ENCODE measurements at regions not wholly inside any gene's neighbourhood (a gene's known extent, or its start where the extent isn't known, plus 50 kb on each side); places are given as distances from the start of the nearest gene placed in this dataset.

DNA sequence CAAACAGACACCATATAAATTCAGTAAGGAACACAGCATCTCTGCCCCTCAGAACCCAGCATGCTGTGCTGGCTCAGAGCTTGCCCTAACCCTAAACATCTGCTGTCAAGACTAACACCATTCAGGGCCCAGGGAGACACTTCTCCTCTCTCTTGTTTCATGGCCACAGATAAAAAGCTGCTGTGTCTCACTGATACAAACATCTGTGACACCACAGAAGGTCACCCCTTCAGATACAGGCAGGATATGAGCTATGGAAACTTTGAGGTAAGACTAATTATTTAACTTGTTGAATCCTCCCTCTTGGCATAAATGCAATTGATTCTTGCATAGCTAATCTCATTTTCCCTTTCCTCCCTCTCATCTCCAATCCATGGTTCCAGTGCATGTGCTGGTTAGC, 61.6 kb upstream of the GPR12 start:
- TF ChIP-seq, protein P1, sequence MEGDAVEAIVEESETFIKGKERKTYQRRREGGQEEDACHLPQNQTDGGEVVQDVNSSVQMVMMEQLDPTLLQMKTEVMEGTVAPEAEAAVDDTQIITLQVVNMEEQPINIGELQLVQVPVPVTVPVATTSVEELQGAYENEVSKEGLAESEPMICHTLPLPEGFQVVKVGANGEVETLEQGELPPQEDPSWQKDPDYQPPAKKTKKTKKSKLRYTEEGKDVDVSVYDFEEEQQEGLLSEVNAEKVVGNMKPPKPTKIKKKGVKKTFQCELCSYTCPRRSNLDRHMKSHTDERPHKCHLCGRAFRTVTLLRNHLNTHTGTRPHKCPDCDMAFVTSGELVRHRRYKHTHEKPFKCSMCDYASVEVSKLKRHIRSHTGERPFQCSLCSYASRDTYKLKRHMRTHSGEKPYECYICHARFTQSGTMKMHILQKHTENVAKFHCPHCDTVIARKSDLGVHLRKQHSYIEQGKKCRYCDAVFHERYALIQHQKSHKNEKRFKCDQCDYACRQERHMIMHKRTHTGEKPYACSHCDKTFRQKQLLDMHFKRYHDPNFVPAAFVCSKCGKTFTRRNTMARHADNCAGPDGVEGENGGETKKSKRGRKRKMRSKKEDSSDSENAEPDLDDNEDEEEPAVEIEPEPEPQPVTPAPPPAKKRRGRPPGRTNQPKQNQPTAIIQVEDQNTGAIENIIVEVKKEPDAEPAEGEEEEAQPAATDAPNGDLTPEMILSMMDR (IDR thresholded peaks at IDR 0.05; ENCODE audit: partially characterized antibody, unreplicated experiment), result no peak
- H3K27ac Mint-ChIP-seq (ENCODE audit: unreplicated experiment), result no peak overlapping the region
- H3K9me3 Mint-ChIP-seq (ENCODE audit: unreplicated experiment), result peaks cover 7% of the 10 kb centered on the region
- no peaks in the 10 kb centered on the region for H3K36me3 Mint-ChIP-seq (ENCODE audit: unreplicated experiment)
- H3K4me1 Mint-ChIP-seq (ENCODE audit: low read depth, unreplicated experiment), result peaks cover 16% of the 10 kb centered on the region
- DNase-seq, result no peak
- H3K4me3 Mint-ChIP-seq (ENCODE audit: unreplicated experiment), result no peak overlapping the region
- peaks cover 5% of the 10 kb centered on the region for H3K27me3 Mint-ChIP-seq (ENCODE audit: unreplicated experiment)

DNA sequence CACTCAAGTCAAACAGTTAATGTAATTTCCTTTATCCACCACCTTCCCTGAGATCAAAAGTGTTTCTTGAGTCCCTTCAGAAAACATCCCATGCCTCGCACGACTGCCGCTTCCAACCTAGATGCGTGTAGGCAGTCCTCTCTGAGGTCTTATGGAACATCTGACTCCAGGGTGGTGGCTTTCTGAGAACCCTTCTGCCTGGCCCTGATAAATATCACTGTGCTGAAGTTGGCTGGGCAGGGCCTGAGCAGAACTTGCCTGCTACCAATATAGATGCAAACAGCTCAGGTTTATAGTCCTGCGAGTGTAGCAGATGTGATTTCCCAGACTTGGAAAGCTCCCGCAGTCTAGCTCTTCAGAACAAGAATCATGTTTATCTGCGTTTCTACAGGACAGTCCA, 61.1 kb upstream of the GPR12 start:
- H3K4me3 Mint-ChIP-seq (ENCODE audit: unreplicated experiment), result no peak overlapping the region
- H3K27me3 Mint-ChIP-seq (ENCODE audit: unreplicated experiment), result peaks cover 2% of the 10 kb centered on the region
- H3K9me3 Mint-ChIP-seq (ENCODE audit: unreplicated experiment), result peaks cover 5% of the 10 kb centered on the region
- H3K27ac Mint-ChIP-seq (ENCODE audit: unreplicated experiment), result no peak overlapping the region
- DNase-seq, result no peak
- TF ChIP-seq, protein P1 (IDR thresholded peaks at IDR 0.05; ENCODE audit: partially characterized antibody, unreplicated experiment), result no peak
- no peaks in the 10 kb centered on the region for H3K36me3 Mint-ChIP-seq (ENCODE audit: unreplicated experiment)
- peaks cover 19% of the 10 kb centered on the region for H3K4me1 Mint-ChIP-seq (ENCODE audit: low read depth, unreplicated experiment)

DNA sequence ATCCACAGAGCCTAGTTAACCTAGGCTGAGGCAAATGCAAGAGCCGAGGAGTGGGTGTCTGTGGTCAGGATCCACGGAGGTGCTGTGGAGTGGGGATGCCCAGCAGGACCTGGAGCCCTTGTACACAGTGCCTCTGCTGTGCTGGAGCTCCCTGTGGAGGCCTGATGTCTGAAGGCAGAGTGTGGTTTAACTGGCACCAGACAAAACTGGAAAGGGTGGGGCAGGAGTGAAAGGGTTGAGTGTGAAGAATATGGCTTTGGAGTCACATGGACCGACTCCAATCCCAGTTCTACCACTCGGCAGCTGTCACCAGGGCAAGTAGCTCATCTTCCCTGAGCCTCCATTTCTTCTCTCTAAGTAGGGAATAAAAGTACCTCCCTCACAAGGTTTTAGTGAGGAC, 60.3 kb upstream of the GPR12 start:
- H3K27ac Mint-ChIP-seq (ENCODE audit: unreplicated experiment), result no peak overlapping the region
- peaks cover 2% of the 10 kb centered on the region for H3K27me3 Mint-ChIP-seq (ENCODE audit: unreplicated experiment)
- H3K9me3 Mint-ChIP-seq (ENCODE audit: unreplicated experiment), result peaks cover 2% of the 10 kb centered on the region
- peaks cover 21% of the 10 kb centered on the region for H3K4me1 Mint-ChIP-seq (ENCODE audit: low read depth, unreplicated experiment)
- DNase-seq, result no peak
- no peaks in the 10 kb centered on the region for H3K36me3 Mint-ChIP-seq (ENCODE audit: unreplicated experiment)
- TF ChIP-seq, protein P1 (IDR thresholded peaks at IDR 0.05; ENCODE audit: partially characterized antibody, unreplicated experiment), result no peak
- no peak overlapping the region for H3K4me3 Mint-ChIP-seq (ENCODE audit: unreplicated experiment)

DNA sequence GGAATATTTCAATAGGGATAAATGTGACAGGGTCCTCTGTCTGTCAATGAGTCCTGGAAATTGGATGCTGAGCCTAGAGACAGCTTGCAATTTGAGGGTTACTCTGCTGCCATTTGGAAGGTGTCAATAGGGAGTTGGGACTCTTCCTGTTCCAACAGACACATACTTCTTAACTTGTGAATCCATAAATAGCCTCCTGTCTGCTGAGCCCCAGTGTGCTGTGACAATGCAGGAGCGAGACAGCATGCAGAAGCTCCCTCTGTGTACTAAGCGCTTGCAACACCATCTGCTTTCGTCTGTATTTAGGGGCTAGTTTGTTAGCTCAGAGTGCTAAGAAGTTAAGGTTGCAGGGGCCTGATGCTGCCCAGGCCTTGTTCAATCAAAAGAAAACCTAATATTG, 58.5 kb upstream of the GPR12 start:
- H3K4me1 Mint-ChIP-seq (ENCODE audit: low read depth, unreplicated experiment), result peaks cover 26% of the 10 kb centered on the region
- peaks cover 4% of the 10 kb centered on the region for H3K9me3 Mint-ChIP-seq (ENCODE audit: unreplicated experiment)
- no peak overlapping the region for H3K27ac Mint-ChIP-seq (ENCODE audit: unreplicated experiment)
- TF ChIP-seq, protein P1 (IDR thresholded peaks at IDR 0.05; ENCODE audit: partially characterized antibody, unreplicated experiment), result no peak
- no peak overlapping the region for H3K4me3 Mint-ChIP-seq (ENCODE audit: unreplicated experiment)
- DNase-seq, result no peak
- no peaks in the 10 kb centered on the region for H3K36me3 Mint-ChIP-seq (ENCODE audit: unreplicated experiment)
- peaks cover 2% of the 10 kb centered on the region for H3K27me3 Mint-ChIP-seq (ENCODE audit: unreplicated experiment)

DNA sequence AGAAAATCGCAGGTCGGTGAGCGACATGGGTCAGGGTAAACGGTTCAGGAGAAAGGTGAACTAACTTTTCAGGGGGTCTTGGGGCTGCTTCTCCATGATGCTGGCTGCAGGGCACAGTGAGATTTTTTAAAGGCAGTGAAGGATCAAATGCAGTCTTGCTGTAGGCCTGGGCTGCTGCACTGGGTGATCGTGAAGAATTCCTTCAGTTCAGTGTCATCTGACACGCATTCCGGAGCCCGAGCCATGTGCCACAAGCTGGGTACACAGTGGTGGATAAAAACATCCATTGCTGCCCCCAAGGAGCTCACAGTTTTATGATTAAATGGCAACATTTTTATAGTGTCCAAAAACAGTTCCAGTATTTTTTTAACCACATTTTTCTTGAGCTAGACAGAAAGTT, 56.3 kb upstream of the GPR12 start:
- Mint-ChIP-seq H3K4me3 (ENCODE audit: unreplicated experiment) (no peak overlapping the region), H3K27ac (ENCODE audit: unreplicated experiment) (no peak overlapping the region)
- TF ChIP-seq, protein P1 (IDR thresholded peaks at IDR 0.05; ENCODE audit: partially characterized antibody, unreplicated experiment), result no peak

More for the DNA sequence above, 56.3 kb upstream of the GPR12 start:
- H3K27me3 Mint-ChIP-seq (ENCODE audit: unreplicated experiment), result peaks cover 2% of the 10 kb centered on the region
- DNase-seq, result no peak
- peaks cover 26% of the 10 kb centered on the region for H3K4me1 Mint-ChIP-seq (ENCODE audit: low read depth, unreplicated experiment)
- peaks cover 4% of the 10 kb centered on the region for H3K9me3 Mint-ChIP-seq (ENCODE audit: unreplicated experiment)
- no peaks in the 10 kb centered on the region for H3K36me3 Mint-ChIP-seq (ENCODE audit: unreplicated experiment)
